Colonic mucosa (tissue), 4 donors: ENCODE measurements at regions not wholly inside any gene's neighbourhood (a gene's known extent, or its start where the extent isn't known, plus 50 kb on each side); places are given as distances from the start of the nearest gene placed in this dataset.

Source experiments
- DNase-seq: peaks from one replicate; pipeline ENCODE4 v3.0.0-alpha.2; 2020
- H3K27ac ChIP-seq: fragments of 200-600 bp; one replicate; pipeline ENCODE4 v1.8.0; 2021
- H3K27me3 ChIP-seq: fragments of 200-600 bp; one replicate; pipeline ENCODE4 v1.8.0; 2021
- H3K36me3 ChIP-seq: fragments of 200-600 bp; one replicate; pipeline ENCODE4 v1.8.0; 2021
- H3K4me1 ChIP-seq: fragments of 200-600 bp; one replicate; pipeline ENCODE4 v1.8.0; 2021; ENCODE audit warnings: mild to moderate bottlenecking
- H3K4me3 ChIP-seq: fragments of 200-600 bp; one replicate; pipeline ENCODE4 v1.8.0; 2021
- H3K9ac ChIP-seq, 2 donors: one replicate each; pipeline ENCODE4 v1.7.0; 2013; ENCODE audit warnings: control low read depth in 2 of 2, low read depth in 2 of 2, low read length in 2 of 2
- H3K9me3 ChIP-seq: fragments of 200-600 bp; one replicate; pipeline ENCODE4 v1.8.0; 2021
- CTCF ChIP-seq: fragments of 200-600 bp; IDR thresholded peaks from one replicate; pipeline ENCODE4 v1.8.0; 2022; ENCODE audit warnings: antibody characterized with exemption, mild to moderate bottlenecking
- intact Hi-C: fragments of 100-400 bp; cut with DNase I; formaldehyde crosslinking; loops from one replicate; pipeline ENCODE4 v1.14.1; 2022
- donor health status: healthy.
- donor health status: DM: no; HTN: no; CAD: no.
- donor health status: DM: no; HTN: no; CAD: no.

GRCh38 chr21:28144089-28144488 is 848.6 kb downstream of the LTN1 start:
- no peak for TF ChIP-seq CTCF
- no peak for DNase-seq
- intact Hi-C loops = no loop called here
- Histone ChIP-seq H3K4me3 (no peak overlapping the region), H3K4me1 (no peaks in the 10 kb centered on the region), H3K9ac (no peak overlapping the region), H3K9me3 (no peaks in the 10 kb centered on the region), H3K27ac (no peak overlapping the region), H3K27me3 (no peaks in the 10 kb centered on the region), H3K36me3 (no peaks in the 10 kb centered on the region)

GRCh38 chr21:28142697-28143096 is 850.0 kb downstream of the LTN1 start:
- Histone ChIP-seq H3K4me3 (no peak overlapping the region), H3K27ac (no peak overlapping the region), H3K27me3 (no peaks in the 10 kb centered on the region), H3K9ac (no peak overlapping the region), H3K9me3 (no peaks in the 10 kb centered on the region), H3K4me1 (no peaks in the 10 kb centered on the region), H3K36me3 (no peaks in the 10 kb centered on the region)
- TF ChIP-seq CTCF = no peak
- no peak for DNase-seq
- intact Hi-C loops = no loop called here

- no peak for TF ChIP-seq CTCF
- Histone ChIP-seq H3K36me3 (no peaks in the 10 kb centered on the region), H3K4me1 (no peaks in the 10 kb centered on the region), H3K9me3 (no peaks in the 10 kb centered on the region), H3K27me3 (no peaks in the 10 kb centered on the region), H3K27ac (no peak overlapping the region), H3K4me3 (no peak overlapping the region), H3K9ac (no peak overlapping the region)
- intact Hi-C loops = no loop called here
- no peak for DNase-seq
These were observed 854.4 kb downstream of the LTN1 start for GRCh38 chr21:28138272-28138671.

- no peak for DNase-seq
- Histone ChIP-seq H3K27ac (no peak overlapping the region), H3K4me1 (no peaks in the 10 kb centered on the region), H3K27me3 (no peaks in the 10 kb centered on the region), H3K9ac (no peak overlapping the region), H3K9me3 (no peaks in the 10 kb centered on the region), H3K4me3 (no peak overlapping the region), H3K36me3 (no peaks in the 10 kb centered on the region)
- TF ChIP-seq CTCF = no peak
- intact Hi-C loops = no loop called here
These were observed 855.9 kb downstream of the LTN1 start for GRCh38 chr21:28136656-28137255.

- Histone ChIP-seq H3K9me3 (no peaks in the 10 kb centered on the region), H3K36me3 (no peaks in the 10 kb centered on the region), H3K27ac (no peak overlapping the region), H3K4me1 (no peaks in the 10 kb centered on the region), H3K4me3 (no peak overlapping the region), H3K27me3 (no peaks in the 10 kb centered on the region), H3K9ac (no peak overlapping the region)
- TF ChIP-seq CTCF = no peak
- DNase-seq = no peak
- intact Hi-C loops = no loop called here
These were observed 857.0 kb downstream of the LTN1 start for GRCh38 chr21:28135646-28136045.
